T-helper 17 cell (primary cell): ENCODE measurements at regions not wholly inside any gene's neighbourhood (a gene's known extent, or its start where the extent isn't known, plus 50 kb on each side); places are given as distances from the start of the nearest gene placed in this dataset.

Experiments used
- ATAC-seq: fragments of 150-1000 bp; cut with Tn5 transposase; 2 replicates; pipeline ENCODE4 v1.10.0; 2021; ENCODE audit warnings: mild to moderate bottlenecking, moderate library complexity
- DNase-seq, 3 donors: peaks; one replicate each; pipeline versions ENCODE4 v3.0.0 to v3.0.0-alpha.2; 2020 to 2021
- H3K9me3 ChIP-seq: one replicate; pipeline ENCODE4 v1.7.0; 2013; ENCODE audit warnings: low read length, mild to moderate bottlenecking; ENCODE audit not compliant: control insufficient read depth, poor library complexity, severe bottlenecking
- H3K27ac Mint-ChIP-seq: one replicate; pipeline ENCODE4 v1.8.0; 2022; ENCODE audit warnings: mild to moderate bottlenecking, moderate library complexity, mixed read lengths
- H3K27me3 Mint-ChIP-seq: one replicate; pipeline ENCODE4 v1.8.0; 2022; ENCODE audit warnings: mixed read lengths
- H3K36me3 Mint-ChIP-seq: one replicate; pipeline ENCODE4 v1.8.0; 2022; ENCODE audit warnings: low read depth, mixed read lengths
- H3K4me1 Mint-ChIP-seq: one replicate; pipeline ENCODE4 v1.8.0; 2022; ENCODE audit warnings: mild to moderate bottlenecking, mixed read lengths
- H3K4me3 Mint-ChIP-seq: one replicate; pipeline ENCODE4 v1.8.0; 2022; ENCODE audit warnings: mild to moderate bottlenecking, moderate library complexity, mixed read lengths

GRCh38 chr16:86428729-86429517 is 81.4 kb upstream of the FOXF1 start:
- H3K9me3 ChIP-seq = no peaks in the 10 kb centered on the region
- Mint-ChIP-seq H3K4me1 (no peaks in the 10 kb centered on the region), H3K27me3 (peaks cover 21% of the 10 kb centered on the region), H3K4me3 (no peak overlapping the region), H3K36me3 (no peaks in the 10 kb centered on the region), H3K27ac (no peak overlapping the region)
- DNase-seq (no peak), ATAC-seq (no peak)

- H3K4me3 Mint-ChIP-seq = no peak overlapping the region
- no peaks in the 10 kb centered on the region for H3K9me3 ChIP-seq
- H3K27me3 Mint-ChIP-seq = peaks cover 21% of the 10 kb centered on the region
- no peak for ATAC-seq
- H3K36me3 Mint-ChIP-seq = no peaks in the 10 kb centered on the region
- DNase-seq = no peak
- no peak overlapping the region for H3K27ac Mint-ChIP-seq
- H3K4me1 Mint-ChIP-seq = no peaks in the 10 kb centered on the region
Measured at GRCh38 chr16:86429663-86430062, 80.7 kb upstream of the FOXF1 start.

GRCh38 chr16:86430814-86431213 is 79.5 kb upstream of the FOXF1 start:
- Mint-ChIP-seq H3K4me1 (no peaks in the 10 kb centered on the region), H3K4me3 (no peak overlapping the region)
- ATAC-seq = no peak

GRCh38 chr16:86431540-86431939 is 78.8 kb upstream of the FOXF1 start:
- Mint-ChIP-seq H3K27ac (no peak overlapping the region), H3K27me3 (peaks cover 15% of the 10 kb centered on the region), H3K36me3 (no peaks in the 10 kb centered on the region), H3K4me3 (no peak overlapping the region), H3K4me1 (no peaks in the 10 kb centered on the region)
- H3K9me3 ChIP-seq = no peaks in the 10 kb centered on the region
- ATAC-seq (no peak), DNase-seq (no peak)

More at GRCh38 chr16:86430814-86431213, 79.5 kb upstream of the FOXF1 start:
- Mint-ChIP-seq H3K27ac (no peak overlapping the region), H3K27me3 (peaks cover 21% of the 10 kb centered on the region), H3K36me3 (no peaks in the 10 kb centered on the region)
- DNase-seq = no peak
- H3K9me3 ChIP-seq = no peaks in the 10 kb centered on the region

- DNase-seq (no peak), ATAC-seq (no peak)
- Mint-ChIP-seq H3K36me3 (no peaks in the 10 kb centered on the region), H3K4me3 (no peak overlapping the region), H3K4me1 (no peaks in the 10 kb centered on the region), H3K27ac (no peak overlapping the region), H3K27me3 (peaks cover 12% of the 10 kb centered on the region)
- no peaks in the 10 kb centered on the region for H3K9me3 ChIP-seq
Measured at GRCh38 chr16:86432048-86432447, 78.3 kb upstream of the FOXF1 start.

GRCh38 chr16:86432691-86433090 is 77.6 kb upstream of the FOXF1 start:
- no peak for DNase-seq
- H3K4me1 Mint-ChIP-seq = no peaks in the 10 kb centered on the region
- no peak overlapping the region for H3K4me3 Mint-ChIP-seq
- no peaks in the 10 kb centered on the region for H3K9me3 ChIP-seq
- H3K27me3 Mint-ChIP-seq = peaks cover 9% of the 10 kb centered on the region
- no peak for ATAC-seq
- H3K36me3 Mint-ChIP-seq = no peaks in the 10 kb centered on the region
- no peak overlapping the region for H3K27ac Mint-ChIP-seq

- H3K9me3 ChIP-seq = no peaks in the 10 kb centered on the region
- DNase-seq (no peak), ATAC-seq (no peak)
- Mint-ChIP-seq H3K4me1 (no peaks in the 10 kb centered on the region), H3K4me3 (no peak overlapping the region), H3K27ac (no peak overlapping the region), H3K27me3 (peaks cover 4% of the 10 kb centered on the region), H3K36me3 (no peaks in the 10 kb centered on the region)
Measured at GRCh38 chr16:86436466-86437185, 73.7 kb upstream of the FOXF1 start.

GRCh38 chr16:86437348-86437747 is 73.0 kb upstream of the FOXF1 start:
- no peaks in the 10 kb centered on the region for H3K9me3 ChIP-seq
- H3K4me3 Mint-ChIP-seq = no peak overlapping the region
- ATAC-seq (no peak), DNase-seq (no peak)
- no peak overlapping the region for H3K27ac Mint-ChIP-seq
- H3K27me3 Mint-ChIP-seq = peaks cover 4% of the 10 kb centered on the region
- H3K4me1 Mint-ChIP-seq = no peaks in the 10 kb centered on the region
- no peaks in the 10 kb centered on the region for H3K36me3 Mint-ChIP-seq

- peaks cover 46% of the 10 kb centered on the region for H3K27me3 Mint-ChIP-seq
- DNase-seq (no peak), ATAC-seq (no peak)
- H3K4me1 Mint-ChIP-seq = peaks cover 3% of the 10 kb centered on the region
- H3K4me3 Mint-ChIP-seq = no peak overlapping the region
- H3K9me3 ChIP-seq = no peaks in the 10 kb centered on the region
- no peak overlapping the region for H3K27ac Mint-ChIP-seq
- H3K36me3 Mint-ChIP-seq = no peaks in the 10 kb centered on the region
Measured at GRCh38 chr16:86442703-86443102, 67.6 kb upstream of the FOXF1 start.

GRCh38 chr16:86443508-86444147 is 66.7 kb upstream of the FOXF1 start:
- no peak overlapping the region for H3K4me3 Mint-ChIP-seq
- peaks cover 47% of the 10 kb centered on the region for H3K27me3 Mint-ChIP-seq
- H3K4me1 Mint-ChIP-seq = peaks cover 3% of the 10 kb centered on the region
- H3K36me3 Mint-ChIP-seq = no peaks in the 10 kb centered on the region
- DNase-seq = no peak
- H3K9me3 ChIP-seq = no peaks in the 10 kb centered on the region
- H3K27ac Mint-ChIP-seq = no peak overlapping the region
- no peak for ATAC-seq

GRCh38 chr16:86444261-86444660 is 66.1 kb upstream of the FOXF1 start:
- H3K27me3 Mint-ChIP-seq = peaks cover 49% of the 10 kb centered on the region
- H3K27ac Mint-ChIP-seq = no peak overlapping the region
- no peaks in the 10 kb centered on the region for H3K9me3 ChIP-seq
- peaks cover 3% of the 10 kb centered on the region for H3K4me1 Mint-ChIP-seq
- H3K4me3 Mint-ChIP-seq = no peak overlapping the region
- H3K36me3 Mint-ChIP-seq = no peaks in the 10 kb centered on the region
- no peak for DNase-seq
- ATAC-seq = no peak

- DNase-seq (no peak), ATAC-seq (no peak)
- H3K27me3 Mint-ChIP-seq = peaks cover 53% of the 10 kb centered on the region
- no peak overlapping the region for H3K27ac Mint-ChIP-seq
- no peaks in the 10 kb centered on the region for H3K36me3 Mint-ChIP-seq
- no peaks in the 10 kb centered on the region for H3K9me3 ChIP-seq
- no peak overlapping the region for H3K4me3 Mint-ChIP-seq
- peaks cover 3% of the 10 kb centered on the region for H3K4me1 Mint-ChIP-seq
Measured at GRCh38 chr16:86444661-86445060, 65.7 kb upstream of the FOXF1 start.

- no peak overlapping the region for H3K4me3 Mint-ChIP-seq
- no peak for DNase-seq
- H3K27ac Mint-ChIP-seq = no peak overlapping the region
- no peaks in the 10 kb centered on the region for H3K36me3 Mint-ChIP-seq
- H3K4me1 Mint-ChIP-seq = peaks cover 3% of the 10 kb centered on the region
- ATAC-seq = no peak
- H3K9me3 ChIP-seq = no peaks in the 10 kb centered on the region
- H3K27me3 Mint-ChIP-seq = peaks cover 60% of the 10 kb centered on the region
Measured at GRCh38 chr16:86446279-86446678, 64.0 kb upstream of the FOXF1 start.
